GM12873 (cell line): ENCODE measurements at regions not wholly inside any gene's neighbourhood (a gene's known extent, or its start where the extent isn't known, plus 50 kb on each side); places are given as distances from the start of the nearest gene placed in this dataset.

Source experiments
- TF ChIP-seq, protein P1 (sequence below): IDR thresholded peaks from 2 replicates; pipeline ENCODE4 v1.5.1; 2012; ENCODE audit warnings: low read depth, mild to moderate bottlenecking, moderate library complexity, low read length, control low read depth; ENCODE audit not compliant: insufficient read depth; ENCODE audit errors: missing control alignments

DNA sequence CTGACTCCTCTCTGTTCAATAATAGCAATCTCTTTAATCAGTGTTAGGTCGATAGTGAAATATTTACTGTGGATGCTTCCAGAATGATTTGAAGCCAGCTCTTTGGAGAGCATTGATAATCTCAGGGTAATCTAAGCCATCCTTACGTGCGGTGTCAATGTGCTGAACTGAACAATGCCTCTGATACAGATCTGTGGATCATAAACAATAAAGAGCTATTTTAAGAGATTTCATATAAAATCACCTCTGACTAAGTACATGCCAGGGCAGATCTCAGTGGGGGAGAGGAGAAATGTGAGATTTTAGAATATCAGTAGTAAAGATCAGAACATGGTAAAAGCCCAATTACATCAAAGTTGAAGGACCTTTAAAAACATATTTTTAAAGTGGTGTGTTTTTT is 319.3 kb upstream of the GBE1 start:
- TF ChIP-seq, protein P1, sequence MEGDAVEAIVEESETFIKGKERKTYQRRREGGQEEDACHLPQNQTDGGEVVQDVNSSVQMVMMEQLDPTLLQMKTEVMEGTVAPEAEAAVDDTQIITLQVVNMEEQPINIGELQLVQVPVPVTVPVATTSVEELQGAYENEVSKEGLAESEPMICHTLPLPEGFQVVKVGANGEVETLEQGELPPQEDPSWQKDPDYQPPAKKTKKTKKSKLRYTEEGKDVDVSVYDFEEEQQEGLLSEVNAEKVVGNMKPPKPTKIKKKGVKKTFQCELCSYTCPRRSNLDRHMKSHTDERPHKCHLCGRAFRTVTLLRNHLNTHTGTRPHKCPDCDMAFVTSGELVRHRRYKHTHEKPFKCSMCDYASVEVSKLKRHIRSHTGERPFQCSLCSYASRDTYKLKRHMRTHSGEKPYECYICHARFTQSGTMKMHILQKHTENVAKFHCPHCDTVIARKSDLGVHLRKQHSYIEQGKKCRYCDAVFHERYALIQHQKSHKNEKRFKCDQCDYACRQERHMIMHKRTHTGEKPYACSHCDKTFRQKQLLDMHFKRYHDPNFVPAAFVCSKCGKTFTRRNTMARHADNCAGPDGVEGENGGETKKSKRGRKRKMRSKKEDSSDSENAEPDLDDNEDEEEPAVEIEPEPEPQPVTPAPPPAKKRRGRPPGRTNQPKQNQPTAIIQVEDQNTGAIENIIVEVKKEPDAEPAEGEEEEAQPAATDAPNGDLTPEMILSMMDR, result no peak

DNA sequence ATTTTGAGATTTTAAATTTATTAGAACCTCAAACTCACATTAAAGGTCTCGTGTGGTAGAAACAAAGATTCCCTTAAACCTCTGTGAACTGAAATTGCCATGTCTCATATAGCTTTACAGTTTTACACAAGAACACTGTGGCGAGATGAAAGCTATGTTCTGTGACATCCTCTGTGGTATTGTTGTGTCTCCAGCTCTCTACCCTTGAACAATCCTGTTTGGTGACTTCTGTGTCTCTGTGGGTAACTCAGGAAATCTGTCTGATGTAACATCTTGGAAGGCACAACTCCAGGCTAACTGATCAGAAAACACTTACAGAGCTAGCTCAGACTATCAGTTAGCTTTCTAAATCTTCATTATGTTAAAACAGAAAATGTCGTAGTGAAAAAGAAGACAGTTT is 318.8 kb upstream of the GBE1 start:
- TF ChIP-seq, protein P1, result no peak

DNA sequence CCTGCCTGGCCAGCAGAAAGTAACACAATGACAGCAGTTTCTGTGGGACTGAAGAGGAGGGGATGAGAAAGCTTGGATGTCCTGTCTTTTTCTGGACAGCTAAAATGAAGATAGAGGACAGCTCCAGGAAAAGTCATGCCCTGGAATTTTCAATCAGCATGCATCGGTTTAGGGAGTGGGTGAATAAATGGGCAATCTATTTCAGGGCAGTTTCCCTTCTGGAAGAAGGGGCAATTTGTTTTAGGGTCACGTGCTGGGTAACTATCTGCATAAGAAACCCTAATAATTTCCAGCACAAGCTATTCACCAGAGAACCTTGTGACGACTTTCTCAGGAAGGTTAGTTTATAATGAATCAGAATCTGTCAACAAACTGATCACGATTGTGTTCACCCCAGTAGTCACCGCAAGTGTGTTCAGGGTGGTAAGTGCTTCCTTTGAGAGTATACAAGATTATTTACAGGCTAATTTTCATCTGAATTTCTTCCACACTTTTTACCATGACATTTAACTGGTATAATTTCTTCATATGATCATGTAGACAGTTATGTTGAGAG is 318.0 kb upstream of the GBE1 start:
- TF ChIP-seq, protein P1, result no peak

DNA sequence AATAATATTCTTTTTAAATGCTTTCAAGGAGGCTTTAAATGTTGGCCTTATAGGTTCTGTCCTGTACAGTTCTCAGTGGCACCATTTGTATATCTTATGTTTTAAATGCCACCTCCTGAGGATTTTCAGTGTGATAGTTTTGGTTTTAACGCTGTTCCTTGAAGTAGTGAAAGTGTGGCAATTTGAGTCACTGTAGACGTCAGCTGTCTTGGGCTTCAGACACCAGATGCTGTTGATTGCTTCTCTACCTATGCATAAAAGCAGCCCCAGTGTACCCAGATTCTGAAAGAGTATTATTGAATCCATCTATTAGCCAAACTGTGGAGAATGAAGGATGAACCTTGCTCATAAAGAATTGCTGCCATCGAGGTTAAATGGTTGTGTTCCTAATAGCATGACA is 316.8 kb upstream of the GBE1 start:
- TF ChIP-seq, protein P1, result no peak

DNA sequence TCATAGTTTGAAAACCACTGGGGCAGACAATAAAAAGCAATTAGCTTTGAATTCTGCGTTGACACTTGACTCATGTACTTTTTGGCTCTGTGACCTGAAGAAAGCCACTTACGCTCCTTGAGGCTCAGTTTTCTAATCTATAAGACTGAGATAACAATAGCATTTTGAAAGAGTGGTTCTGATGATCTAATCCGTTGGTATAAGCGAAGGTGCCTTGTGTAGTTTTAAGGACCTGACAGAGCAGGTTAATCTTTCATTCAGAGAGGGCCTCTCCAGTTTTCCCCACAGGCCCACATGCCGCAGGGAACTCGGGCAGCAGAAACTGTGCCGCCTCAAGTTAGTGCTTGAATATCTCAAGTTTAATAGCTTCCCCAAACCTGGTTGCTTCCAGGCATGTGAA is 306.0 kb upstream of the GBE1 start:
- TF ChIP-seq, protein P1, result no peak

DNA sequence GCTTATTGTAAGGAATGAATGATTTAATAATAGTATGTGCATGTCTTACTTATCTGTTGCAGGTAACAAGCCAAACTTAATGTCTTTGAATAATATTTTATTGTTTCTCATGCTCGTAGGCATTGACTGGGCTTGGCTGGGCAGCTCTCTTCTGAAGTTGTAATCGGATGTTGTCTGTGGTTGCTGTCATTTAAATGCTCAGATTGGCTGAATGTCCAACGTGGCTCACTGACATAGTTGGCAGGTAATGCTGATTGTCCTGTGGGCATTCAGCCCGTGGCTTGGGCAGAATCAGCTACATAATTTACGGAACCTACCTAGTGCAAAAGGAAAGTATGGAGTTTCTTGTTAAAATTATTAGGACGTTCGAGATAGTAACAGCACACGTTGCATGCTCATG is 297.4 kb upstream of the GBE1 start:
- TF ChIP-seq, protein P1, result no peak

DNA sequence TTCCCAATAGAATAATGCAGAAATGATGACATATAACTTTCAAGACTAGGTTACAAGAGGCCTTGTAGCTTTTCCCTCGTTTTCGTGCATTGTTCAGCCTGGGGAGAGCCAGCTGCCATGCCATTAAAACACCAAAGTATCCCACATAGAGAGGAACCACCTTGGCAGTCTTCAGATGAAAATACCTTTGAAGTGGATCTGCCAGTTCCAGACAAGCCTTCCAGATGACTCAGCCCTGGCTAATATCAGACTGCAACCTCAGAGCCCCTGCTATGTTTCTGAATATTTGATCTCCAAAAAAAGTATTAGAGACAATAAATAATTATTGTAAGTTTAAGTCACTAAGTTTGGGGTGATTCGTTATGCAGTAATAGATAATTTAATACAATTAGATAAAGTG is 294.3 kb upstream of the GBE1 start:
- TF ChIP-seq, protein P1, result no peak
